ENCODE measurements at regions not wholly inside any gene's neighbourhood (a gene's known extent, or its start where the extent isn't known, plus 50 kb on each side); places are given as distances from the start of the nearest gene placed in this dataset.
"Not testable (repeated sequence)": the region's sequence is repeated elsewhere in the genome, so short reads cannot be mapped to it uniquely, and the experiment has no call there.

DNA sequence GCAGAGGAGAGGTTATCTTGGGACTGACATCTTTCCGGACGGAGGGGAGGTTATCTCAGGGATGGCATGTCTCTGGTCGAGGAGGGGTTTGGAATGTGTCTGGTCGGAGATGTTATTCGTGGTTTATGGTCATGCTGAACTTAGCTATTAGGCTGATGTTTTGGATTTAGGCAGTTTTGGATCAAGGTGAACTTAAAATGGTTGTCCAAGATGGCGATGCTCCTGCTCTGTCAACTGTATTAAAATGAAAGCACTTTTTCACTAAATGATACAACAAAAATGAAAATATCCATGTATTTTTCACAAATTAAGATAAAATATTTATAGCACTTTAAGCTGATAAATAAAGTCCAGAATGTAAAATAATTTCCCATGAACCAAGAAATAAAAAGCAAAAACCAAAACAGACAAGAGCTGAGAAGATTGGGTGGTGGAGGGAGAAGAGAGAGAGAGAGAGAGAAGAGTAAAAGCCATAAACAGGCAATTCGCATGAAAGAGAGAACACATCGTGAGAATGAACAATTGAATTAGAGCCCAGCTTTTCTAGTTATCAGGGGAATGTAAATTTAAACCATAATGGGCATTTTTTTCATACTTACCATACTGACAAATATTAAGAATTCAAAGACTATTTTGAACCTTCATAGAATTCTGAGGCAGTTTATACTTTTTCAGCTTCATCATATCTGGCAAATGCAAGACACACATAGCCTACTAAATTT lies 2236.0 kb upstream of the AGA start:
- Histone ChIP-seq H4K20me1 (ENCODE audit: insufficient read depth) (no peaks in the 10 kb centered on the region), H3K79me2 (ENCODE audit: insufficient read depth, low read depth) (no peaks in the 10 kb centered on the region), H3K27ac (no peak overlapping the region), H3K27me3 (ENCODE audit: insufficient read depth, low read depth) (no peaks in the 10 kb centered on the region), H3K4me3 (IDR thresholded peaks at IDR 0.05; ENCODE audit: insufficient read depth, low read depth, low read length) (no peak overlapping the region), H3K9ac (no peak overlapping the region), H3K4me2 (no peak overlapping the region), H2AFZ (ENCODE audit: low read depth) (no peak overlapping the region), H3K36me3 (ENCODE audit: insufficient read depth) (no peaks in the 10 kb centered on the region), H3K4me1 (ENCODE audit: low read depth, poor library complexity, severe bottlenecking) (no peaks in the 10 kb centered on the region)
- TF ChIP-seq, protein P1, sequence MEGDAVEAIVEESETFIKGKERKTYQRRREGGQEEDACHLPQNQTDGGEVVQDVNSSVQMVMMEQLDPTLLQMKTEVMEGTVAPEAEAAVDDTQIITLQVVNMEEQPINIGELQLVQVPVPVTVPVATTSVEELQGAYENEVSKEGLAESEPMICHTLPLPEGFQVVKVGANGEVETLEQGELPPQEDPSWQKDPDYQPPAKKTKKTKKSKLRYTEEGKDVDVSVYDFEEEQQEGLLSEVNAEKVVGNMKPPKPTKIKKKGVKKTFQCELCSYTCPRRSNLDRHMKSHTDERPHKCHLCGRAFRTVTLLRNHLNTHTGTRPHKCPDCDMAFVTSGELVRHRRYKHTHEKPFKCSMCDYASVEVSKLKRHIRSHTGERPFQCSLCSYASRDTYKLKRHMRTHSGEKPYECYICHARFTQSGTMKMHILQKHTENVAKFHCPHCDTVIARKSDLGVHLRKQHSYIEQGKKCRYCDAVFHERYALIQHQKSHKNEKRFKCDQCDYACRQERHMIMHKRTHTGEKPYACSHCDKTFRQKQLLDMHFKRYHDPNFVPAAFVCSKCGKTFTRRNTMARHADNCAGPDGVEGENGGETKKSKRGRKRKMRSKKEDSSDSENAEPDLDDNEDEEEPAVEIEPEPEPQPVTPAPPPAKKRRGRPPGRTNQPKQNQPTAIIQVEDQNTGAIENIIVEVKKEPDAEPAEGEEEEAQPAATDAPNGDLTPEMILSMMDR (conservative IDR thresholded peaks at IDR 0.05; ENCODE audit: low read depth, low read length): no peak

DNA sequence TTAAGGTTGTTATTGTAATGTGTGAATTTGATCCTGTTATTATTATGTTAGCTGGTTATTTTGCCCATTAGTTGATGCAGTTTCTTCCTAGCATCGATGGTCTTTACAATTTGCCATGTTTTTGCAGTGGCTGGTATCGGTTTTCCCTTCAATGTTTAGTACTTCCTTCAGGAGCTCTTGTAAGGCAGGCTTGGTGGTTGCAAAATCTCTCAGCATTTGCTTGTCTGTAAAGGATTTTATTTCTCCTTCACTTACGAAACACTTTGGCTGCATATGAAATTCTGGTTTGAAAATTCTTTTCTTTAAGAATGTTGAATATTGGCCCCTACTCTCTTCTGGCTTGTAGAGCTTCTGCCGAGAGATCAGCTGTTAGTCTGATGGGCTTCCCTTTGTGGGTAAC lies 2241.4 kb upstream of the AGA start:
- not testable (repeated sequence) for H3K4me1 ChIP-seq (ENCODE audit: low read depth, poor library complexity, severe bottlenecking); H2AFZ ChIP-seq (ENCODE audit: low read depth); H3K9ac ChIP-seq; H3K4me2 ChIP-seq; H3K4me3 ChIP-seq (IDR thresholded peaks at IDR 0.05; ENCODE audit: insufficient read depth, low read depth, low read length); H4K20me1 ChIP-seq (ENCODE audit: insufficient read depth); H3K27me3 ChIP-seq (ENCODE audit: insufficient read depth, low read depth); H3K36me3 ChIP-seq (ENCODE audit: insufficient read depth); H3K27ac ChIP-seq; H3K79me2 ChIP-seq (ENCODE audit: insufficient read depth, low read depth)

DNA sequence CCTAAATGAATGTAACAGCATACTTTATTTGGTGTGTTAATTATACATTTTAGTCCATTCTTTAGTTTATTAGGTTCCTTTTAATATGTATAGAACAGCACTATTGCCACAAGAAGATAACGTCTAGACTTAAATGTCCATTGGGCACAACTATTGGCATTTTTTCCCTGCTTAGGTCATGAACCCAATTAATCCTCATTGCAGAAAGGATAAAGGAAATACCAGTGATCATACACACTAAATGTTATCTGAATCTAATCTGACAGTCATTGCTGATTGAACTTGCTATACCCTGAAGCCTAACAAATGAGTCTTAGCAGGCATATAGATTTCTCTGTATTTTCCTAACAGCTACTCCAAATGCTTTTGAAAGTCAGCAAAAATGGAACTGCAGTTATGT lies 2250.0 kb upstream of the AGA start:
- Histone ChIP-seq H3K4me3 (IDR thresholded peaks at IDR 0.05; ENCODE audit: insufficient read depth, low read depth, low read length) (no peak overlapping the region), H3K27me3 (ENCODE audit: insufficient read depth, low read depth) (no peaks in the 10 kb centered on the region), H2AFZ (ENCODE audit: low read depth) (no peak overlapping the region), H3K36me3 (ENCODE audit: insufficient read depth) (no peaks in the 10 kb centered on the region), H4K20me1 (ENCODE audit: insufficient read depth) (no peaks in the 10 kb centered on the region), H3K79me2 (ENCODE audit: insufficient read depth, low read depth) (no peaks in the 10 kb centered on the region), H3K27ac (no peak overlapping the region), H3K4me1 (ENCODE audit: low read depth, poor library complexity, severe bottlenecking) (no peaks in the 10 kb centered on the region), H3K4me2 (no peak overlapping the region), H3K9ac (no peak overlapping the region)
- TF ChIP-seq, protein P1 (conservative IDR thresholded peaks at IDR 0.05; ENCODE audit: low read depth, low read length): no peak

DNA sequence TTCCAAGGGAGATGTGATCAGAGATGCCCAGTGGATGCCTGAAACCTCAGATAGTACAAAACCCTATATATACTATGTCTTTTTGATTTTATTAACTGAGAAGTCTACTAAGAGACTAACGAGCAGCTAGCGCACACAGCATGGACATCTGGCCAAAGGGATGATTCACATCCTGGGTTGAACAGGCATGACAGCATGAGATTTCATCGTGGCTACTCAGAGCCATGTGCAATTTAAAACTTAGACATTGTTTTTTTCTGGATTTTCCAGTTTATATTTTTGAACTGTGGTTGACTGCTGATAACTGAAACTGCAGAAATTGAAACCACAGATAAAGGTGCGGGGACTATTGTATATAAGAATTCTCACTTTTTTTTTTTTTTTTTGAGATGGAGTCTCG lies 2252.9 kb upstream of the AGA start:
- no peaks in the 10 kb centered on the region for H3K4me1 ChIP-seq (ENCODE audit: low read depth, poor library complexity, severe bottlenecking)
- H3K36me3 ChIP-seq (ENCODE audit: insufficient read depth): no peaks in the 10 kb centered on the region
- H3K9ac ChIP-seq: no peak overlapping the region
- no peak overlapping the region for H3K27ac ChIP-seq
- H2AFZ ChIP-seq (ENCODE audit: low read depth): no peak overlapping the region
- TF ChIP-seq, protein P1 (conservative IDR thresholded peaks at IDR 0.05; ENCODE audit: low read depth, low read length): no peak
- no peaks in the 10 kb centered on the region for H3K27me3 ChIP-seq (ENCODE audit: insufficient read depth, low read depth)
- H3K79me2 ChIP-seq (ENCODE audit: insufficient read depth, low read depth): no peaks in the 10 kb centered on the region
- no peaks in the 10 kb centered on the region for H4K20me1 ChIP-seq (ENCODE audit: insufficient read depth)
- no peak overlapping the region for H3K4me3 ChIP-seq (IDR thresholded peaks at IDR 0.05; ENCODE audit: insufficient read depth, low read depth, low read length)
- H3K4me2 ChIP-seq: no peak overlapping the region

DNA sequence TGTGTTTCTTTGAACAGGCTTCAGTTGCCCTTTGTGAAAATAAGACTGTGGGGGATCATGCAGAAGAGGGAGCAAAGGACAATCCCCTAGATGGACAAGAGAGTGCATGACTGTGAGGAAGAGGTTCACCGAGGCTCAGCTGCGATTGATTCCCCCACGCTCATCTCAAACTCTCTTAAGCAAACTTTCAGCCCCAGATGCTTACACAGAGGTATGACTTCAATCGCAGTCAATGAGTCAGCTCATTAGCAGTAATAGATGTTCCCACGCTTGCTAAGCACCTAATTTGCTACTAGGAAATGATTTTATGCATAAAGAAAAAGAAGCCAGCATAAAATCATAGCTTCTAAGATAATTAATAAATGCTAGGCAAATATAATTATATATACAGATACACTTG lies 2256.1 kb upstream of the AGA start:
- TF ChIP-seq, protein P1 (conservative IDR thresholded peaks at IDR 0.05; ENCODE audit: low read depth, low read length): no peak

More for the DNA sequence above, 2256.1 kb upstream of the AGA start:
- H3K9ac ChIP-seq: no peak overlapping the region
- H3K79me2 ChIP-seq (ENCODE audit: insufficient read depth, low read depth): no peaks in the 10 kb centered on the region
- no peak overlapping the region for H2AFZ ChIP-seq (ENCODE audit: low read depth)
- H3K4me1 ChIP-seq (ENCODE audit: low read depth, poor library complexity, severe bottlenecking): no peaks in the 10 kb centered on the region
- H4K20me1 ChIP-seq (ENCODE audit: insufficient read depth): no peaks in the 10 kb centered on the region
- no peaks in the 10 kb centered on the region for H3K36me3 ChIP-seq (ENCODE audit: insufficient read depth)
- H3K27me3 ChIP-seq (ENCODE audit: insufficient read depth, low read depth): no peaks in the 10 kb centered on the region
- H3K27ac ChIP-seq: no peak overlapping the region
- no peak overlapping the region for H3K4me3 ChIP-seq (IDR thresholded peaks at IDR 0.05; ENCODE audit: insufficient read depth, low read depth, low read length)
- no peak overlapping the region for H3K4me2 ChIP-seq

All from KMS-11 (cell line).